ENCODE measurements at regions not wholly inside any gene's neighbourhood (a gene's known extent, or its start where the extent isn't known, plus 50 kb on each side); places are given as distances from the start of the nearest gene placed in this dataset.
A peak's percentile ranks its signal among the peaks of the same experiment; 100 is the strongest.

GRCh38 chr6:156175971-156176421 lies 601.2 kb upstream of the ARID1B start:
- Mint-ChIP-seq H3K27me3 (no peaks in the 10 kb centered on the region), H3K36me3 (peaks cover 0 to 2% (median 0%) of the 10 kb centered on the region in 5 donors), H3K4me3 (no peak overlapping the region), H3K9me3 (peaks cover 0 to 8% (median under 1%) of the 10 kb centered on the region in 11 donors), H3K4me1 (peaks cover 0 to 10% (median 0%) of the 10 kb centered on the region in 7 donors), H3K27ac (no peak overlapping the region)
- DNase-seq (no peak), ATAC-seq (no peak)
- H3K9me3 ChIP-seq (ENCODE audit: control insufficient read depth in 2 of 3, low read length in 3 of 3), result no peaks in the 10 kb centered on the region
- H3K27ac ChIP-seq (ENCODE audit: low read depth, low read length), result no peak overlapping the region
- no peaks in the 10 kb centered on the region for H3K36me3 ChIP-seq (ENCODE audit: control insufficient read depth in 2 of 3, insufficient read depth in 3 of 3, low read length in 3 of 3)
- intact Hi-C loops (cut with micrococcal nuclease), result no loop called here
- H3K4me3 ChIP-seq (ENCODE audit: low read length), result no peak overlapping the region
- no peaks in the 10 kb centered on the region for H3K27me3 ChIP-seq (ENCODE audit: control insufficient read depth in 2 of 2, insufficient read depth in 2 of 2, low read length in 2 of 2)
- ChIA-PET POLR2A (no interaction called here), CTCF (no interaction called here)
- no peaks in the 10 kb centered on the region for H3K4me1 ChIP-seq (ENCODE audit: control insufficient read depth in 2 of 2, insufficient read depth in 2 of 2, low read length in 2 of 2)

- Histone ChIP-seq H3K9me3 (ENCODE audit: control insufficient read depth in 2 of 3, low read length in 3 of 3) (no peaks in the 10 kb centered on the region), H3K27ac (ENCODE audit: low read depth, low read length) (no peak overlapping the region), H3K4me1 (ENCODE audit: control insufficient read depth in 2 of 2, insufficient read depth in 2 of 2, low read length in 2 of 2) (no peaks in the 10 kb centered on the region), H3K36me3 (ENCODE audit: control insufficient read depth in 2 of 3, insufficient read depth in 3 of 3, low read length in 3 of 3) (no peaks in the 10 kb centered on the region), H3K27me3 (ENCODE audit: control insufficient read depth in 2 of 2, insufficient read depth in 2 of 2, low read length in 2 of 2) (no peaks in the 10 kb centered on the region), H3K4me3 (ENCODE audit: low read length) (no peak overlapping the region)
- Mint-ChIP-seq H3K4me3 (no peak overlapping the region), H3K27me3 (no peaks in the 10 kb centered on the region), H3K36me3 (peaks cover 0 to 2% (median 0%) of the 10 kb centered on the region in 5 donors), H3K4me1 (peaks cover 0 to 10% (median 0%) of the 10 kb centered on the region in 7 donors), H3K9me3 (peaks cover 0 to 7% (median 0%) of the 10 kb centered on the region in 11 donors), H3K27ac (no peak overlapping the region)
- ATAC-seq, result no peak
- ChIA-PET CTCF (no interaction called here), POLR2A (no interaction called here)
- no peak for DNase-seq
- intact Hi-C loops (cut with micrococcal nuclease), result no loop called here
Measured at GRCh38 chr6:156175433-156175832, 601.7 kb upstream of the ARID1B start.

GRCh38 chr6:156174031-156174890 lies 602.9 kb upstream of the ARID1B start:
- no peaks in the 10 kb centered on the region for H3K27me3 Mint-ChIP-seq
- Histone ChIP-seq H3K4me3 (ENCODE audit: low read length) (no peak overlapping the region), H3K27ac (ENCODE audit: low read depth, low read length) (no peak overlapping the region), H3K4me1 (ENCODE audit: control insufficient read depth in 2 of 2, insufficient read depth in 2 of 2, low read length in 2 of 2) (no peaks in the 10 kb centered on the region), H3K36me3 (ENCODE audit: control insufficient read depth in 2 of 3, insufficient read depth in 3 of 3, low read length in 3 of 3) (no peaks in the 10 kb centered on the region), H3K9me3 (ENCODE audit: control insufficient read depth in 2 of 3, low read length in 3 of 3) (no peaks in the 10 kb centered on the region), H3K27me3 (ENCODE audit: control insufficient read depth in 2 of 2, insufficient read depth in 2 of 2, low read length in 2 of 2) (no peaks in the 10 kb centered on the region)
- H3K9me3 Mint-ChIP-seq, result peaks cover 0 to 7% (median 0%) of the 10 kb centered on the region in 11 donors
- ChIA-PET CTCF (no interaction called here), POLR2A (no interaction called here)
- H3K4me1 Mint-ChIP-seq, result peaks cover 0 to 10% (median 6%) of the 10 kb centered on the region in 7 donors
- H3K36me3 Mint-ChIP-seq, result peaks cover 0 to 2% (median 0%) of the 10 kb centered on the region in 5 donors
- no peak for ATAC-seq
- no peak for DNase-seq
- no peak overlapping the region for H3K4me3 Mint-ChIP-seq
- no peak overlapping the region for H3K27ac Mint-ChIP-seq
- intact Hi-C loops (cut with micrococcal nuclease), result no loop called here

- POLR2A ChIA-PET, result no interaction called here
- H3K4me3 ChIP-seq (ENCODE audit: low read length), result no peak overlapping the region
- no peak for ATAC-seq
- Mint-ChIP-seq H3K4me3 (no peak overlapping the region), H3K27me3 (no peaks in the 10 kb centered on the region), H3K36me3 (no peaks in the 10 kb centered on the region), H3K27ac (peak overlapping the region in 2 of 9 donors; percentile 11 to 89), H3K4me1 (peaks cover 8 to 51% (median 35%) of the 10 kb centered on the region in 7 donors), H3K9me3 (no peaks in the 10 kb centered on the region)
- H3K27ac ChIP-seq (ENCODE audit: low read depth, low read length), result no peak overlapping the region
- no peaks in the 10 kb centered on the region for H3K36me3 ChIP-seq (ENCODE audit: control insufficient read depth in 2 of 3, insufficient read depth in 3 of 3, low read length in 3 of 3)
- CTCF ChIA-PET, result interaction anchor here (0.6 kb wide), 1 partner anchor 16 kb away, joined by 3 read pairs; no protein-coding TSS in a partner anchor
- no peaks in the 10 kb centered on the region for H3K27me3 ChIP-seq (ENCODE audit: control insufficient read depth in 2 of 2, insufficient read depth in 2 of 2, low read length in 2 of 2)
- intact Hi-C loops (cut with micrococcal nuclease), result loop anchor here in 1 of 2 donors (5.0 kb wide), 2 partner anchors 98 to 228 kb away; no protein-coding TSS in a partner anchor
- no peak for DNase-seq
- H3K4me1 ChIP-seq (ENCODE audit: control insufficient read depth in 2 of 2, insufficient read depth in 2 of 2, low read length in 2 of 2), result peaks cover 0 to 7% of the 10 kb centered on the region in 2 donors
- H3K9me3 ChIP-seq (ENCODE audit: control insufficient read depth in 2 of 3, low read length in 3 of 3), result no peaks in the 10 kb centered on the region
Measured at GRCh38 chr6:156169371-156169770, 607.8 kb upstream of the ARID1B start.

- Histone ChIP-seq H3K27ac (ENCODE audit: low read depth, low read length) (peak overlapping the region; percentile 16), H3K36me3 (ENCODE audit: control insufficient read depth in 2 of 3, insufficient read depth in 3 of 3, low read length in 3 of 3) (no peaks in the 10 kb centered on the region), H3K9me3 (ENCODE audit: control insufficient read depth in 2 of 3, low read length in 3 of 3) (no peaks in the 10 kb centered on the region), H3K27me3 (ENCODE audit: control insufficient read depth in 2 of 2, insufficient read depth in 2 of 2, low read length in 2 of 2) (no peaks in the 10 kb centered on the region), H3K4me1 (ENCODE audit: control insufficient read depth in 2 of 2, insufficient read depth in 2 of 2, low read length in 2 of 2) (peaks cover 0 to 7% of the 10 kb centered on the region in 2 donors), H3K4me3 (ENCODE audit: low read length) (peak overlapping the region; percentile 26)
- H3K4me3 Mint-ChIP-seq, result peak overlapping the region; percentile 68 to 87 (median 80)
- DNase-seq, result peak in 1 of 9 donors; percentile 8
- ChIA-PET CTCF (no interaction called here), POLR2A (interaction anchor here (0.7 to 0.8 kb wide), 2 partner anchors 220 to 229 kb away, joined by 3 read pairs; no protein-coding TSS in a partner anchor)
- intact Hi-C loops (cut with micrococcal nuclease), result loop anchor here in 1 of 2 donors (2.0 to 5.0 kb wide), 3 partner anchors 25 to 230 kb away; no protein-coding TSS in a partner anchor
- no peaks in the 10 kb centered on the region for H3K27me3 Mint-ChIP-seq
- H3K4me1 Mint-ChIP-seq, result peaks cover 8 to 65% (median 38%) of the 10 kb centered on the region in 7 donors
- ATAC-seq, result no peak
- peaks cover 0 to 4% (median 0%) of the 10 kb centered on the region in 5 donors for H3K36me3 Mint-ChIP-seq
- H3K27ac Mint-ChIP-seq, result peak overlapping the region; percentile 10 to 89 (median 81)
- no peaks in the 10 kb centered on the region for H3K9me3 Mint-ChIP-seq
Measured at GRCh38 chr6:156167625-156168071, 609.5 kb upstream of the ARID1B start.

GRCh38 chr6:156167016-156167624 lies 610.1 kb upstream of the ARID1B start:
- no peaks in the 10 kb centered on the region for H3K9me3 Mint-ChIP-seq
- ChIA-PET POLR2A (interaction anchor here (0.8 kb wide), 1 partner anchor 230 kb away, joined by 3 read pairs; no protein-coding TSS in a partner anchor), CTCF (no interaction called here)
- H3K4me3 Mint-ChIP-seq, result peak overlapping the region; percentile 68 to 87 (median 80)
- Histone ChIP-seq H3K27ac (ENCODE audit: low read depth, low read length) (peak overlapping the region; percentile 16), H3K9me3 (ENCODE audit: control insufficient read depth in 2 of 3, low read length in 3 of 3) (no peaks in the 10 kb centered on the region), H3K4me3 (ENCODE audit: low read length) (peak overlapping the region; percentile 26), H3K4me1 (ENCODE audit: control insufficient read depth in 2 of 2, insufficient read depth in 2 of 2, low read length in 2 of 2) (peaks cover 0 to 7% of the 10 kb centered on the region in 2 donors), H3K27me3 (ENCODE audit: control insufficient read depth in 2 of 2, insufficient read depth in 2 of 2, low read length in 2 of 2) (no peaks in the 10 kb centered on the region), H3K36me3 (ENCODE audit: control insufficient read depth in 2 of 3, insufficient read depth in 3 of 3, low read length in 3 of 3) (no peaks in the 10 kb centered on the region)
- H3K27ac Mint-ChIP-seq, result peak overlapping the region in 8 of 9 donors; percentile 53 to 89 (median 81)
- DNase-seq, result peak in 3 of 9 donors; percentile 28 to 32 (median 28)
- H3K27me3 Mint-ChIP-seq, result peaks cover 0 to 1% (median 0%) of the 10 kb centered on the region in 5 donors
- intact Hi-C loops (cut with micrococcal nuclease), result loop anchor here in 1 of 2 donors (2.0 to 5.0 kb wide), 3 partner anchors 26 to 230 kb away; no protein-coding TSS in a partner anchor
- peak; percentile 48 for ATAC-seq
- peaks cover 0 to 4% (median 0%) of the 10 kb centered on the region in 5 donors for H3K36me3 Mint-ChIP-seq
- H3K4me1 Mint-ChIP-seq, result peaks cover 8 to 65% (median 38%) of the 10 kb centered on the region in 7 donors

Measured in naive thymus-derived CD4-positive, alpha-beta T cell (primary cell).